Activated CD8-positive, alpha-beta memory T cell treated with anti-CD3 and anti-CD28 coated beads, Interleukin-2, amount 50 U/mL, for 1 hour (primary cell): ENCODE measurements at regions not wholly inside any gene's neighbourhood (a gene's known extent, or its start where the extent isn't known, plus 50 kb on each side); places are given as distances from the start of the nearest gene placed in this dataset.
"Not testable (repeated sequence)": the region's sequence is repeated elsewhere in the genome, so short reads cannot be mapped to it uniquely, and the experiment has no call there.

Experiments
- DNase-seq: peaks from one replicate; pipeline ENCODE4 v3.0.0-alpha.2; 2020; ENCODE audit errors: extremely low read depth

- no peak for DNase-seq
These were observed 214.6 kb downstream of the PHETA1 start for GRCh38 chr12:111154147-111154834.

GRCh38 chr12:111152561-111152960, 216.3 kb downstream of the PHETA1 start:
- DNase-seq, result no peak

DNA sequence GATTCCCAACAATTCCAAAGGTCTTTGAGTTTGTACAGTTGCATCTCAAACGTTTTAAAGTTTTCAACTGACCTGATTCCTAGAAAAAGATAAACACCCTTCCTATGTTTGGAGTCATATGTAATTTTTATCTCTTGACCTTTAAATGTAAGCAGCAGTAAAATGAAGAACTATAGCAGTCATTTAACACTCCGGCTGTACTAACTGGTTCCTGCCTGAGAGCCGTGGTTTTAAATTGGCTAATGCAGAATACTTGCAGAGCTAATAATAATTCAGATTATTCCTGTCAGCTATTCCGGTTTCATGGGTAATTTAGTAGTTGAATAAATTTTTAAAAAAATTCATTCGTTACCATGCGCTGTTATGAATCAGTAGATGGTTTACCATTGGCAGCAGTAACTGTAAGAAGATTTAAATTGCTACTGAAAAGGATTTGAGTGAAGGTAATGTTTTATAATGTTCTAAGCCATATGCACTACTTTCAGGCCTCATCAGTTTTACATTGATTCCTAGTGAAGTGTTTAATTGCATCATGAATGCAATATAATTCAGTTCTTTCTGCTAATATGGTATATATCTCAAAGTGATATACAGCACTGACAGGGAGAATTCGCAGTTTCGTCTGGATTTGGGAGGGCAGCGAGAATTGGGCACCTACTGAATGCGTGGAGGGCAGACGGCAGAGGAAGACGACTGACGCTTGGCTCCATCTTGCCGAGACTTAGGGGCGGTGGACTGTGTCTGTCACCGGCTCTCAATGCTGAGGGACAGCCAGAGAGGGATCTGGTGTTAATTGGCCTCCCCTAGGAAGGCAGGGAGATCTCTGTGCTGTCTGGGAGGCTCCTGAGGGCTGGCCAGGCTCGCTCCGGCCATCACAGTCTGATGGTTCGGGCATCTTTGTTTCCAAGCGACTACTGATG, 217.7 kb downstream of the PHETA1 start:
- DNase-seq, result no peak

- no peak for DNase-seq
These were observed 218.5 kb downstream of the PHETA1 start for GRCh38 chr12:111150360-111150759.

- no peak for DNase-seq
These were observed 219.6 kb downstream of the PHETA1 start for GRCh38 chr12:111149299-111149698.

GRCh38 chr12:111148005-111148404, 220.9 kb downstream of the PHETA1 start:
- DNase-seq, result no peak

DNA sequence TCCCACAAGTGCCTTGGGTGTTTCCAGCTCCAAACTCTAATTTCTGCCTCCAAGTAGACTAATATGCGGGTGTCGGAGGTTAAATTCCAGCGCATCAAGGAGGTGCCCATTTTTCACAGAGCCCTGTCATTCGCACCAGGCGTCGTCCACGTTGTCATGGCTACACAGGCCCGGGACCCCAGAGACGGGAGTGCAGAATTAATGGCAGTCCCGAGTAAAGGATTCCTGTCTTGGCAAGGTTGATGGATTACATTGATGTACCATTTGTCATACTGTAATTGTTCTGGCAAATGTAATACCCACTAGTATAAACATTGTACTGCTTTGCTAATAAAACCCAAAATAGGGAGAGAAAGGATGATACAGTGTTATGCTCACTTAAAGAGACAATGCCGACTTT, 222.9 kb upstream of the MYL2 start:
- no peak for DNase-seq

DNA sequence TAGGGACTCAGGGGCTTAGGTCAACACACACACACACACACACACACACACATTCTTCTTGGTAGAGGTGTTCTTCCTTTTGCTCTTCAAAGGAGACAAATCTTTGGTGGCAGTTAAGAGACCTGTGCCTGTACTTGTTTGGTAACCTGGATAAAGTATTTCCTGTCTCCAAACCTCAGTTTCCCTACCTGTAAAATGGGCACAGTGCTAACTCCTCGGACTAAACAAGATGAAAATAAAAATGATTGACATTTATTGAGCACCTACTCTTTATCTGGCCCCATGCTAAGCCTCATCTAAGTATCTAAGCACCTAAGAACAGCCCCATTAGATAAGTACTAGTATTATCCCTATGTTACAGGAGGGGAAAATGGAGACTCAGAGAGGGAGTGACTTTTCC, 220.8 kb upstream of the MYL2 start:
- DNase-seq, result no peak

DNA sequence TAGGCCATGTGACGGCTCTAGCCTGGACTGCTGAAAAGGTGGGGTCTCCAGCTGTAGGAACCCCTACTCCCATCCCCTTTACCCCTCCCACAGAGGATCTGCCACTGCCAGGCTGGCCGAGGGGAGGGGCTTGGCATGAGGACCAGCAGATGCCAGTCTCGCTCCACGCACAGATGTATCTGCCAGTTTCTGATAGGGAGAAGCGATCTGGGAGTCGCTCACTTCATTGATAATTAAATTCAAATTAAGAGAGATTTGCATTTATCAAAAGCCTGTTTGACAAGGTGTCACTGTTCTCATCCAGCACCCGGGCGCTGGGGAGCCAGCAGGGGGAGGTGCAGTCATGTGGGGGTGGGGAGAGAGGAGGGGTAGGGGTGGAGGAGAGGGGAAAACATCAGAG, 217.6 kb upstream of the MYL2 start:
- no peak for DNase-seq

GRCh38 chr12:111135293-111135832, 215.0 kb upstream of the MYL2 start:
- DNase-seq, result no peak

DNA sequence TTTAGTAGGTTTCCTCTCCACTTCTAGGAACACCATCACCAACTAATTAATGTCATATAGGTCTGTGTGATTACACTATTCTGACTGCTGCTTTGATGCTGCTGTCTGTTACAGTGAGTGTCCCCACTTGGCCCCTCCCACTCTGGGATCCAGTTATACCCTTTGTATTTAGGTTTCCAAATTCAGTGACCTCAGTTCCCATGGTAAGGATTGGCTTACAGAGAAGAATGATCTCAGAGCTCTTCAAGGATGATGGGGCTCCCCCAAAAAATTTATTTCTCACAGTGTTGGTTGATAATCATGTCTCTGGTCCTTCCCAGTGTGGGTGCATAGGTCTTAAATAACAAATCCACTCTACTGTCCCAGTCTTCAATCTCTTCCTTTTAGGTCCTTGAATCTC, 210.0 kb upstream of the MYL2 start:
- DNase-seq, result no peak

DNA sequence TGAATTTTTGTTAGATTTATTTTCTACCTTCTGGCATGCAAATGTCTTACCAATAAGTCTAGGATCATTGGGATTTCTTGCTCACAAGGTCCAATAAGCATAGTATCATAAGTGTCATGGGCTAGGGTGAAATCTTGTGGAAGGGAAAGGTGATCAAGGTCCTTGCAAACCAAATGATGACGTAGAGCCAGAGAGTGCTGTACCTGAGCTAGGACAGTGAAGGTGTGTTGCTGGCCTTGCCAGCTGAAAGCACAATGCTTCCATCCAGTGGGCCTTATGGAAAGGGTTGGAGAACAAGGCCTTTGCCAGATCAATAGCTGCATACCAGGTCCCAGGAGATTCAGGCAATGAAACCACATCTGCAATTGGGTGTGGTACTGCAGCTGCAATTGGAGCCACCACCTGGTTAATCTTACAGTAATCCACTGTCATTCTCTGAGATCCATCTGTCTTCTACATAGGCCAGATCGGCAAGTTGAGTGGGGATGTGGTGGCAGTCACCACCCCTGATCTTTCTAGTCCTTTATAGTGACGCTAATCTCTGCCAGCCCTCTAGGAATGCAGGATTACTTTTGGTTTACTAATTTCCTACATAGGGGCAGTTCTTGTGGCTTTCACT, 208.9 kb upstream of the MYL2 start:
- DNase-seq, result no peak

DNA sequence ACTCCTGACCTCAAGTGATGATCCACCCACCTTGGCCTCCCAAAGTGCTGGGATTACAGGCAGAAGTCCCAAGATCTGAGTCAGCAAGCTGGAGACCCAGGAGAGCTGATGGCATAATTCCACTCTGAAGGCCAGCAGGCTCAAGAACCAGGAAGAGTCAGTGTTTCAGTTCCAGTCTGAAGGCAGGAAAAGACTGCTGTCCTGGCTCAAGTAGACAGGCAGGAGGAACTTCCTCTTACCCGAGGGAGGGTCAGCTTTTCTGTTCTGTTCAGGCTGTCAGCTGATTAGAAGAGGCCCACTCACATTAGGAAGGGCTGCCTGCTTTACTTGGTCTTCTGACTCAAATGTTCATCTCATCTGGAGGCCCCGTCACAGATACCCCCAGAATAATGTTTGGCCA, 206.0 kb upstream of the MYL2 start:
- no peak for DNase-seq

DNA sequence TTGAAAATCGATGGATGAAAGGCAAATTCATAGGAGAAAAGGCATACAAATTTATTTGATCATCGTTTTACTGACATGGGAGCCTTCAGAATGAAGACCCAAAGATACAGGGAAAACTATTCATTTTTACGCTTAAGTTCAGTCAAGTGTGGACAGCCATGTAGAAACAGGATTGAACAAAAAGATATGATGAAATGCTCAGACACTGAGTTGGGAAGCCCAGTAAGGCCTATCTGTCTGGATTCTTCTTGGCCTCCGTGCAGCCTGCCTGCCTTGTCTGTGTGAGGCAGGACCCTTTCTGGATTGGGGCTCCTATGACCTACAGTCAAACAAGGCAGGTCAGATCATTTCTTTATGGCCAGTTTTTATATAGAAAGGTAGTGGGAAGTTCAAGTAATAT, 203.8 kb upstream of the MYL2 start:
- DNase-seq, result no peak

DNA sequence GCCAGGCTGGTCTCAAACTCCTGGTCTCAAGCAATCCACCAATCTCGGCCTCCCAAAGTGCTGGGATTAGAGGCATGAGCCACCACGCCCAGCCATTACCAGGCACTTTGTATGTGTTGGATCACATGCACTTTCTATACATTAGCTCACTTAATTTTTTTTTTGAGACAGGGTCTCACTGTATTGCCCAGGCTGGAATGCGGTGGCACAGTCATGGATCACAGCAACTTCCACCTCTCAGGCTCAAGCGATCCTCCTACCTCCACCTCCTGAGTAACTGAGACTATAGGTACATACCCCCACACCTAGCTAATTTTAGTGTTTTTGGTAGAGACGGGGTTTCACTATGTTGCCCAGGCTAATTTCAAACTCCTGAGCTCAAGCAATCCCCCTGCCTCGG, 203.0 kb upstream of the MYL2 start:
- DNase-seq, result no peak

DNA sequence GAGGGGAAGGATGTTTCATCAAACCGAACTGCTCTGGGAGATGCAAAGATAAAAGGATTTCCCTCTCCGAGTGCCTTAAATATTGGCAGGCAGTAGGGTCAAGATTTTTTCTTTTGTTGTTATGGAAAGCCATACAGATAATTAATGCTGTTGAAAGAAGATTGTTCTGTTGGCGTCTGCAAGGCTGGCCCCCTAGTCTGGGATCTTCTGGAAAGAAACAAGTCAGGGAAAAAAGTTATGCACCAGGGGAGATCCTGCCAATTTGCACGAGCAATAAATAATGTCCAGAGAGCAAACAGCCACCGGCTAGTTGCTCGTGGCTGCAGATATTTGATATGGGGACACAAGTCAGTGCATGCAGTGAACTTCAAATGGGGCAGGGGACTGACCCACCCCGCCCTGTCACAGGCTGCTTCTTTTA, 202.1 kb upstream of the MYL2 start:
- no peak for DNase-seq

GRCh38 chr12:111121840-111122239, 201.5 kb upstream of the MYL2 start:
- DNase-seq, result no peak

DNA sequence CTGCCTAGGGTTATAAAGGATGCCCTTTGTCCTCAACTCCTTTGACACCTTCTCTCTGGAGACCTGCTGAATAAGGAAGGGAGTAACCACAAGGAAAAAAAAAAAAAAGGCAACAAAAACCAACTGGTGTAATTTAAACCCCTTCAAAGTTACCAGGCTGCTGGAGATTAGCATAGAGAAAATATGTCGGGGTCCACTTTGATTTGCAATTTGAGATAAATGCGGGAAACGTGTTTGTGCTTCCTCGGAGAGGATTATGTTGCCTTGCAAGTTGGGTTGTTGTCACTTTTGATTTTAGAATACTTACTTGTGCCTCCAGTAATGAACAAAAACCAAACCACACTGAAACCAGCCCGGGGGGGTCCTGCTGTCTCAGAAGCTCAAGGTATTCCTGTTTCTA, 200.2 kb upstream of the MYL2 start:
- no peak for DNase-seq

GRCh38 chr12:111117017-111117416, 196.6 kb upstream of the MYL2 start:
- no peak for DNase-seq

GRCh38 chr12:111113313-111113712, 192.9 kb upstream of the MYL2 start:
- DNase-seq, result not testable (repeated sequence)

DNA sequence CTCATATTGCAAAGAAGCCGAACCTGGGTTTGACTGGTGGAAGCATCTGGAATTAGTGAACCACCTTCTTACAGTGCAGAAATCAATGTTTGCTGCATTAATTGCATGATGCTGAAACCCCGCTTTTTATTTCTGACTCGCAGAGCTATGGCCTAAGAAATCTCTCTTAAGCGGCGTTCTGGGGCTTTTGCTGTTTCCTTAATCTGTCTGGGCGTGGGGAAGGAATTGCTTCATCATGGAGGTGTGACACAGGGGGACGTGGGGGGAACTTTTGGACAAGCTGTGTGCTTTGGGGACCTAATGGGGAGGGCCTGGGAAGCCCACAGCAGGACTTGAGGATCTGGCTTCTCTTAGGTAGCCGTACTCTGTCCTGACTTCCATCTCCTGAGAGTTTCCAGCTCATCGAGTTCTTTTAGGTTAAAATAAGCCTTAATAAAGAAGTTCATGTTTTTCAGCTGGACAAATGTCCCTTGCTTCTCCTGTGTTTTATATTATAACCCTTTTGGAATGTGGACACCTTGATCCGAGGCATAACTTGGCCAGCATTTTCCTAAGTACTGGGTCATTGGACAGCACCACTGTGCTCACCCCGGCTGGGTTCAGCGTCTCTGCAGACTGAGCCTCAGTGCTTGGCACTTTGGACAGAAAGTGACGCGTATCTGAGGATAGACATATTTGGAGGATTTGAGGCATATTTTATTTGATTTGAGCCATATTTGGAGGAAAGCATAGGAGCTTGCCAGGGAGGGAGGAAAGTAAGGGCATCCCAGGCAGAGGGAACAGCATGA, 192.1 kb upstream of the MYL2 start:
- DNase-seq, result no peak

DNA sequence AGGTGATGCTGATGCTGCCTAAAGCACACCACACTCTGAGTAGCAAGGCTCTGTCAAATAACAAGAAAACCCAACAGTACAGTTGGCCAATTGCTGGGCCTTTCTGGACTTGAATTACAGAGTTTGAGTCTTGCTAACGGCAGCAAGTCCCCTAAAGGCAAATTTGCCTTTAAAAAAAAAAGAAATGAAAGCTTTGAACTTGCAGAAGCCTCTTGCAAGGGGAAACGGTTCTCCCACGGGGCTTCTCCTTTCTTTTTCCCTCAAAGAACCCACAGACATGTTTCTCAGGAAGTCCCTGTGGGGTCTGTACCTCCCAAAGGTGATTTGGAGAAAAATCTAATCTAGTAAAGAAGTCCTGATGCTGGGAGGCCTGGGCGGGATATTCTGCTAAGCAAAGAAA, 191.3 kb upstream of the MYL2 start:
- DNase-seq, result no peak
